SU-DHL-6 (cell line): ENCODE measurements at regions not wholly inside any gene's neighbourhood (a gene's known extent, or its start where the extent isn't known, plus 50 kb on each side); places are given as distances from the start of the nearest gene placed in this dataset.
A peak's percentile ranks its signal among the peaks of the same experiment; 100 is the strongest.

Experiments used
- H2AFZ ChIP-seq: fragments of 200-600 bp; sonication (generic); 2 replicates; pipeline ENCODE4 v1.6.1; 2014; ENCODE audit warnings: low read depth, mild to moderate bottlenecking, moderate library complexity, mixed read lengths, antibody characterized with exemption, low read length; ENCODE audit not compliant: severe bottlenecking
- H3F3A ChIP-seq: fragments of 200-600 bp; shearing (Covaris generic); 2 replicates; pipeline ENCODE4 v1.6.0; 2016; ENCODE audit warnings: antibody characterized with exemption, mild to moderate bottlenecking; ENCODE audit not compliant: insufficient read depth
- H3K27ac ChIP-seq: fragments of 200-600 bp; sonication (generic); 2 replicates; pipeline ENCODE4 v1.5.1; 2016; ENCODE audit warnings: low read depth, mild to moderate bottlenecking, low read length, moderate library complexity, mixed read lengths
- H3K27me3 ChIP-seq: fragments of 200-600 bp; sonication (generic), shearing (Covaris generic); 2 replicates; pipeline ENCODE4 v1.6.0; 2014; ENCODE audit warnings: mild to moderate bottlenecking, low read length
- H3K36me3 ChIP-seq: fragments of 200-600 bp; sonication (generic); 2 replicates; pipeline ENCODE4 v1.6.1; 2014; ENCODE audit warnings: mild to moderate bottlenecking, low read length, mixed read lengths
- H3K4me2 ChIP-seq: fragments of 300-600, 200-600 bp; shearing (Covaris generic), sonication (generic); 2 replicates; pipeline ENCODE4 v1.6.0; 2014; ENCODE audit warnings: low read length, low read depth, mild to moderate bottlenecking; ENCODE audit not compliant: poor library complexity, severe bottlenecking
- H3K4me3 ChIP-seq: fragments of 200-600 bp; sonication (generic); 2 replicates; pipeline ENCODE4 v1.5.1; 2014; ENCODE audit warnings: antibody characterized with exemption, low read length, mild to moderate bottlenecking, mixed read lengths; ENCODE audit not compliant: insufficient read depth, poor library complexity, severe bottlenecking
- H3K79me2 ChIP-seq: fragments of 200-600 bp; sonication (generic); 2 replicates; pipeline ENCODE4 v1.6.1; 2014; ENCODE audit warnings: mild to moderate bottlenecking, low read length, moderate library complexity; ENCODE audit not compliant: insufficient read depth
- H3K9ac ChIP-seq: fragments of 200-600 bp; sonication (generic); 2 replicates; pipeline ENCODE4 v1.7.0; 2014; ENCODE audit warnings: mild to moderate bottlenecking, low read length
- H3K9me2 ChIP-seq: fragments of 200-600 bp; sonication (generic); replicated peaks from 2 replicates; pipeline ENCODE4 v1.6.1; 2014; ENCODE audit warnings: low read length; ENCODE audit not compliant: insufficient read depth
- H3K9me3 ChIP-seq: fragments of 200-600 bp; sonication (generic); 2 replicates; pipeline ENCODE4 v1.6.1; 2014; ENCODE audit warnings: low read length, mixed read lengths; ENCODE audit not compliant: insufficient read depth
- H4K20me1 ChIP-seq: fragments of 200-600 bp; sonication (generic); 2 replicates; pipeline ENCODE4 v1.6.1; 2014; ENCODE audit warnings: low read depth, mild to moderate bottlenecking, antibody characterized with exemption, low read length, moderate library complexity, mixed read lengths
- EZH2phosphoT487 ChIP-seq: fragments of 200-600 bp; sonication (generic), shearing (Covaris generic); conservative IDR thresholded peaks from 2 replicates; pipeline ENCODE4 v1.6.1; 2018; ENCODE audit warnings: mild to moderate bottlenecking, antibody characterized with exemption, low read length, moderate library complexity, mixed read lengths
- TF ChIP-seq, protein P1 (sequence below): fragments of 200-600 bp; sonication (generic); IDR thresholded peaks from one replicate; pipeline ENCODE4 v1.5.1; 2017; ENCODE audit warnings: antibody characterized with exemption, mild to moderate bottlenecking, low read length, moderate library complexity; ENCODE audit not compliant: insufficient read depth, poor library complexity, severe bottlenecking

DNA sequence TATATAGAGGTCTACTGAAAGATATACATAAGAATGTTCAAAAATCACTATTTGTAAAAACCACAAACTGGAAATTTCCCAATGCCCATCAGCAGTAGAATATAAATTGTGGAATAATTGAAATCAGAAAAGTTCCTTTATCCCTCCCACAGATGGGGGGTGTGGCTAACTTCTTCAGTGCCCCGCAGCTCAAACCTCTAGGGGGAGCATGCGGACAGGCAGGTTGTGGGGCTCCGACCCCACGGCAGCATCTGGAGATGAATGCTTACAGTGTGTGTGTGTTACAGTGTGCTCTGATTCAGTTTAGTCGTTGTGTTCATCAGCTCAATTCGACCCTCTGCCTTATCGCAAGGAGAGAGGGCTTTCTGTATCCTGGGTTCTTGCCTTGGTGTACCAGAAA is 262.1 kb upstream of the LRRC7 start:
- H3F3A ChIP-seq, result no peaks in the 10 kb centered on the region
- no peaks in the 10 kb centered on the region for H3K79me2 ChIP-seq
- no peak overlapping the region for H3K4me2 ChIP-seq
- no peak overlapping the region for H2AFZ ChIP-seq
- H3K4me3 ChIP-seq, result no peak overlapping the region
- H3K36me3 ChIP-seq, result no peaks in the 10 kb centered on the region
- no peak overlapping the region for H3K27ac ChIP-seq
- H3K9me2 ChIP-seq, result no peaks in the 10 kb centered on the region
- H3K27me3 ChIP-seq, result no peaks in the 10 kb centered on the region
- no peaks in the 10 kb centered on the region for H3K9me3 ChIP-seq
- H4K20me1 ChIP-seq, result no peaks in the 10 kb centered on the region
- H3K9ac ChIP-seq, result no peak overlapping the region
- TF ChIP-seq, protein P1, sequence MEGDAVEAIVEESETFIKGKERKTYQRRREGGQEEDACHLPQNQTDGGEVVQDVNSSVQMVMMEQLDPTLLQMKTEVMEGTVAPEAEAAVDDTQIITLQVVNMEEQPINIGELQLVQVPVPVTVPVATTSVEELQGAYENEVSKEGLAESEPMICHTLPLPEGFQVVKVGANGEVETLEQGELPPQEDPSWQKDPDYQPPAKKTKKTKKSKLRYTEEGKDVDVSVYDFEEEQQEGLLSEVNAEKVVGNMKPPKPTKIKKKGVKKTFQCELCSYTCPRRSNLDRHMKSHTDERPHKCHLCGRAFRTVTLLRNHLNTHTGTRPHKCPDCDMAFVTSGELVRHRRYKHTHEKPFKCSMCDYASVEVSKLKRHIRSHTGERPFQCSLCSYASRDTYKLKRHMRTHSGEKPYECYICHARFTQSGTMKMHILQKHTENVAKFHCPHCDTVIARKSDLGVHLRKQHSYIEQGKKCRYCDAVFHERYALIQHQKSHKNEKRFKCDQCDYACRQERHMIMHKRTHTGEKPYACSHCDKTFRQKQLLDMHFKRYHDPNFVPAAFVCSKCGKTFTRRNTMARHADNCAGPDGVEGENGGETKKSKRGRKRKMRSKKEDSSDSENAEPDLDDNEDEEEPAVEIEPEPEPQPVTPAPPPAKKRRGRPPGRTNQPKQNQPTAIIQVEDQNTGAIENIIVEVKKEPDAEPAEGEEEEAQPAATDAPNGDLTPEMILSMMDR, result peak; percentile 23
- no peak for TF ChIP-seq EZH2phosphoT487

DNA sequence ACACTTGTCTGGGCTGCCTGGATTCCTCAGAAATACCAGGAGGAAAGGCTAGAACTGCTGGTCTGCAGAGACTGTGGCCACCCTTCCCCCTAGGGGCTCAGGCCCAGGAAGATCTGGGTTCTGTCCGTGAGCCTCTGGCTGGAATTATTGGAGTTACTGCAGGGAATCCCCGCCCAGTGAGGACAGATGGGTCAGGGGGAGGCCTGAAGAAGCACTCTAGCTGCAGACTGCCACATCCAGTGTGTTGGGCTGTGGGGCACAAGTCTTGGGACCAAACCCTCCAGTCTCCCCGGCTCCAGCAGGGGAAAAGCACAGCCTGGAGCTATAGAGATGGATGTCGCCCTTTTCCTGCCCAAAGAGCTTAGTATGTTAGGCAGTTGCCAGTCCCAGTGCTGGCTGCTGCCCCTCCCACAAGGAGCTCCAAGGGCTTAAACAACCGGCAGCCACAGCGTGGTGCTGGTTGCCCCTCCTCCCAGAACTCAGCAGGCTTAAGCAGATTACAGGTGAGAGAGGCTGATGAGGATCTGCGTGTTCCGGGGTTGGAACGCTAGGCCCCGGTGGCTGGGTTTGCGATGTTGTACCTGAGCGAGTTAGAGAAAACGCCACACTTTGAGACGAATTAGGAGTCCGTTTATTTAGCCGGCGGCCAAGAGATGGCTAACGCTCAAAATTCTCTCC is 255.5 kb upstream of the LRRC7 start:
- Histone ChIP-seq H4K20me1 (no peaks in the 10 kb centered on the region), H3K4me3 (no peak overlapping the region), H3F3A (no peaks in the 10 kb centered on the region), H3K4me2 (no peak overlapping the region), H3K27ac (no peak overlapping the region), H2AFZ (no peak overlapping the region), H3K36me3 (no peaks in the 10 kb centered on the region), H3K27me3 (no peaks in the 10 kb centered on the region), H3K9me3 (no peaks in the 10 kb centered on the region), H3K9me2 (no peaks in the 10 kb centered on the region), H3K79me2 (no peaks in the 10 kb centered on the region), H3K9ac (no peak overlapping the region)
- TF ChIP-seq, protein P1, result no peak
- no peak for TF ChIP-seq EZH2phosphoT487

DNA sequence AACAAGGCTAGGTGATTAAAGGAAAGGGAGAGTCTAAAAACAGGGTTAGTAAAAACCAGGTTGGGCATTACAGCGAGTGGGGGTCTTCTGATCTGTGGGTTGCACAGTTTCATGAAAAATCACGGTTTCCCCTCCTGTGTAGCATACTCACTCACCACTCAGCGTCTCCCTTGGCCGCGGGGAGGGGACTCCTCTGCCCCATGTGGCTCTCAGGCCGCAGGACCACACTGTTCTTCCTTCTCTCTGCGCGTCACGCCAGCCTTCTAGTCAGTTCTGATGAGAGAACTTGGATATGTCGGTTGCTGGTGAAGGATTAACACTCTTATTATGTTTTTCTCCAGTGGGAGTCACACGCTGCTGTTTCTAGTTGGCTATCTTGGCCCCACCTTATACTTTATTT is 254.6 kb upstream of the LRRC7 start:
- Histone ChIP-seq H3K36me3 (no peaks in the 10 kb centered on the region), H3K4me2 (no peak overlapping the region), H3K27me3 (no peaks in the 10 kb centered on the region), H3K9me3 (no peaks in the 10 kb centered on the region), H3K79me2 (no peaks in the 10 kb centered on the region), H3K9me2 (no peaks in the 10 kb centered on the region), H2AFZ (no peak overlapping the region), H3F3A (no peaks in the 10 kb centered on the region), H3K27ac (no peak overlapping the region), H3K9ac (no peak overlapping the region), H3K4me3 (no peak overlapping the region), H4K20me1 (no peaks in the 10 kb centered on the region)
- no peak for TF ChIP-seq EZH2phosphoT487
- TF ChIP-seq, protein P1, result no peak
